ENCODE measurements at regions not wholly inside any gene's neighbourhood (a gene's known extent, or its start where the extent isn't known, plus 50 kb on each side); places are given as distances from the start of the nearest gene placed in this dataset.

GRCh38 chr11:28833169-28833568, 725.0 kb downstream of the METTL15 start:
- peaks cover 56% of the 10 kb centered on the region for H3K4me1 ChIP-seq (ENCODE audit: control insufficient read depth, insufficient read depth, low read length, unreplicated experiment)
- H3K36me3 ChIP-seq (ENCODE audit: insufficient read depth, low read length) = peaks cover 11% of the 10 kb centered on the region
- H2AFZ ChIP-seq (ENCODE audit: low read length, unreplicated experiment) = peak overlapping the region; percentile 23
- no peaks in the 10 kb centered on the region for H3K79me2 ChIP-seq (ENCODE audit: control insufficient read depth, insufficient read depth, low read length, unreplicated experiment)
- peak overlapping the region; percentile 1; the same call in 1 of the 2 replicates for H3K4me3 ChIP-seq (ENCODE audit: low read depth, low read length)
- peak overlapping the region; percentile 99 for H3K27ac ChIP-seq (ENCODE audit: low read depth, low read length)
- no peaks in the 10 kb centered on the region for H3K27me3 ChIP-seq (ENCODE audit: insufficient read depth, low read length)

GRCh38 chr11:28826807-28827206, 718.6 kb downstream of the METTL15 start:
- no peak overlapping the region for H3K27ac ChIP-seq (ENCODE audit: low read depth, low read length)
- no peaks in the 10 kb centered on the region for H3K27me3 ChIP-seq (ENCODE audit: insufficient read depth, low read length)
- H3K79me2 ChIP-seq (ENCODE audit: control insufficient read depth, insufficient read depth, low read length, unreplicated experiment) = no peaks in the 10 kb centered on the region
- H3K4me1 ChIP-seq (ENCODE audit: control insufficient read depth, insufficient read depth, low read length, unreplicated experiment) = no peaks in the 10 kb centered on the region
- no peak overlapping the region for H2AFZ ChIP-seq (ENCODE audit: low read length, unreplicated experiment)
- H3K36me3 ChIP-seq (ENCODE audit: insufficient read depth, low read length) = peaks cover 46% of the 10 kb centered on the region
- H3K4me3 ChIP-seq (ENCODE audit: low read depth, low read length) = no peak overlapping the region

GRCh38 chr11:28822576-28822975, 714.4 kb downstream of the METTL15 start:
- Histone ChIP-seq H3K79me2 (ENCODE audit: control insufficient read depth, insufficient read depth, low read length, unreplicated experiment) (no peaks in the 10 kb centered on the region), H3K36me3 (ENCODE audit: insufficient read depth, low read length) (peaks cover 29% of the 10 kb centered on the region), H3K4me1 (ENCODE audit: control insufficient read depth, insufficient read depth, low read length, unreplicated experiment) (peaks cover 15% of the 10 kb centered on the region), H3K27ac (ENCODE audit: low read depth, low read length) (no peak overlapping the region), H2AFZ (ENCODE audit: low read length, unreplicated experiment) (no peak overlapping the region), H3K4me3 (ENCODE audit: low read depth, low read length) (no peak overlapping the region), H3K27me3 (ENCODE audit: insufficient read depth, low read length) (no peaks in the 10 kb centered on the region)

GRCh38 chr11:28820296-28820989, 712.3 kb downstream of the METTL15 start:
- Histone ChIP-seq H3K79me2 (ENCODE audit: control insufficient read depth, insufficient read depth, low read length, unreplicated experiment) (no peaks in the 10 kb centered on the region), H3K36me3 (ENCODE audit: insufficient read depth, low read length) (peaks cover 11% of the 10 kb centered on the region), H3K27ac (ENCODE audit: low read depth, low read length) (peak overlapping the region; percentile 38), H2AFZ (ENCODE audit: low read length, unreplicated experiment) (peak overlapping the region; percentile 18), H3K27me3 (ENCODE audit: insufficient read depth, low read length) (no peaks in the 10 kb centered on the region), H3K4me1 (ENCODE audit: control insufficient read depth, insufficient read depth, low read length, unreplicated experiment) (peaks cover 15% of the 10 kb centered on the region), H3K4me3 (ENCODE audit: low read depth, low read length) (no peak overlapping the region)

GRCh38 chr11:28819741-28820140, 711.6 kb downstream of the METTL15 start:
- Histone ChIP-seq H2AFZ (ENCODE audit: low read length, unreplicated experiment) (no peak overlapping the region), H3K4me1 (ENCODE audit: control insufficient read depth, insufficient read depth, low read length, unreplicated experiment) (peaks cover 15% of the 10 kb centered on the region), H3K27ac (ENCODE audit: low read depth, low read length) (peak overlapping the region; percentile 38), H3K27me3 (ENCODE audit: insufficient read depth, low read length) (no peaks in the 10 kb centered on the region), H3K4me3 (ENCODE audit: low read depth, low read length) (no peak overlapping the region), H3K36me3 (ENCODE audit: insufficient read depth, low read length) (peaks cover 10% of the 10 kb centered on the region), H3K79me2 (ENCODE audit: control insufficient read depth, insufficient read depth, low read length, unreplicated experiment) (no peaks in the 10 kb centered on the region)

GRCh38 chr11:28815110-28815509, 706.9 kb downstream of the METTL15 start:
- H3K79me2 ChIP-seq (ENCODE audit: control insufficient read depth, insufficient read depth, low read length, unreplicated experiment) = no peaks in the 10 kb centered on the region
- H2AFZ ChIP-seq (ENCODE audit: low read length, unreplicated experiment) = no peak overlapping the region
- no peaks in the 10 kb centered on the region for H3K36me3 ChIP-seq (ENCODE audit: insufficient read depth, low read length)
- no peak overlapping the region for H3K27ac ChIP-seq (ENCODE audit: low read depth, low read length)
- no peak overlapping the region for H3K4me3 ChIP-seq (ENCODE audit: low read depth, low read length)
- H3K4me1 ChIP-seq (ENCODE audit: control insufficient read depth, insufficient read depth, low read length, unreplicated experiment) = peaks cover 8% of the 10 kb centered on the region
- no peaks in the 10 kb centered on the region for H3K27me3 ChIP-seq (ENCODE audit: insufficient read depth, low read length)

- H3K27ac ChIP-seq (ENCODE audit: low read depth, low read length) = no peak overlapping the region
- no peaks in the 10 kb centered on the region for H3K36me3 ChIP-seq (ENCODE audit: insufficient read depth, low read length)
- H3K4me3 ChIP-seq (ENCODE audit: low read depth, low read length) = no peak overlapping the region
- no peaks in the 10 kb centered on the region for H3K79me2 ChIP-seq (ENCODE audit: control insufficient read depth, insufficient read depth, low read length, unreplicated experiment)
- no peaks in the 10 kb centered on the region for H3K27me3 ChIP-seq (ENCODE audit: insufficient read depth, low read length)
- H3K4me1 ChIP-seq (ENCODE audit: control insufficient read depth, insufficient read depth, low read length, unreplicated experiment) = peaks cover 14% of the 10 kb centered on the region
- peak overlapping the region; percentile 47 for H2AFZ ChIP-seq (ENCODE audit: low read length, unreplicated experiment)
These were observed 700.6 kb downstream of the METTL15 start for GRCh38 chr11:28808771-28809170.

GRCh38 chr11:28799316-28799715, 691.1 kb downstream of the METTL15 start:
- H3K27ac ChIP-seq (ENCODE audit: low read depth, low read length) = no peak overlapping the region
- H3K36me3 ChIP-seq (ENCODE audit: insufficient read depth, low read length) = no peaks in the 10 kb centered on the region
- H3K79me2 ChIP-seq (ENCODE audit: control insufficient read depth, insufficient read depth, low read length, unreplicated experiment) = no peaks in the 10 kb centered on the region
- H3K4me3 ChIP-seq (ENCODE audit: low read depth, low read length) = no peak overlapping the region
- no peaks in the 10 kb centered on the region for H3K27me3 ChIP-seq (ENCODE audit: insufficient read depth, low read length)
- peak overlapping the region; percentile 31 for H2AFZ ChIP-seq (ENCODE audit: low read length, unreplicated experiment)
- peaks cover 29% of the 10 kb centered on the region for H3K4me1 ChIP-seq (ENCODE audit: control insufficient read depth, insufficient read depth, low read length, unreplicated experiment)

GRCh38 chr11:28798286-28798685, 690.1 kb downstream of the METTL15 start:
- no peaks in the 10 kb centered on the region for H3K36me3 ChIP-seq (ENCODE audit: insufficient read depth, low read length)
- peak overlapping the region; percentile 36 for H3K27ac ChIP-seq (ENCODE audit: low read depth, low read length)
- H3K4me3 ChIP-seq (ENCODE audit: low read depth, low read length) = no peak overlapping the region; the same call in 1 of the 2 replicates
- peaks cover 30% of the 10 kb centered on the region for H3K4me1 ChIP-seq (ENCODE audit: control insufficient read depth, insufficient read depth, low read length, unreplicated experiment)
- H3K79me2 ChIP-seq (ENCODE audit: control insufficient read depth, insufficient read depth, low read length, unreplicated experiment) = no peaks in the 10 kb centered on the region
- H3K27me3 ChIP-seq (ENCODE audit: insufficient read depth, low read length) = no peaks in the 10 kb centered on the region
- peak overlapping the region; percentile 80 for H2AFZ ChIP-seq (ENCODE audit: low read length, unreplicated experiment)

GRCh38 chr11:28797536-28797935, 689.3 kb downstream of the METTL15 start:
- Histone ChIP-seq H3K79me2 (ENCODE audit: control insufficient read depth, insufficient read depth, low read length, unreplicated experiment) (no peaks in the 10 kb centered on the region), H3K36me3 (ENCODE audit: insufficient read depth, low read length) (no peaks in the 10 kb centered on the region), H3K27ac (ENCODE audit: low read depth, low read length) (no peak overlapping the region), H3K4me3 (ENCODE audit: low read depth, low read length) (no peak overlapping the region), H3K27me3 (ENCODE audit: insufficient read depth, low read length) (no peaks in the 10 kb centered on the region), H3K4me1 (ENCODE audit: control insufficient read depth, insufficient read depth, low read length, unreplicated experiment) (peaks cover 30% of the 10 kb centered on the region), H2AFZ (ENCODE audit: low read length, unreplicated experiment) (no peak overlapping the region)

GRCh38 chr11:28794405-28794804, 686.2 kb downstream of the METTL15 start:
- Histone ChIP-seq H3K4me3 (ENCODE audit: low read depth, low read length) (no peak overlapping the region), H3K27ac (ENCODE audit: low read depth, low read length) (no peak overlapping the region), H3K36me3 (ENCODE audit: insufficient read depth, low read length) (no peaks in the 10 kb centered on the region), H2AFZ (ENCODE audit: low read length, unreplicated experiment) (no peak overlapping the region), H3K79me2 (ENCODE audit: control insufficient read depth, insufficient read depth, low read length, unreplicated experiment) (no peaks in the 10 kb centered on the region), H3K4me1 (ENCODE audit: control insufficient read depth, insufficient read depth, low read length, unreplicated experiment) (peaks cover 29% of the 10 kb centered on the region), H3K27me3 (ENCODE audit: insufficient read depth, low read length) (no peaks in the 10 kb centered on the region)
